Body of pancreas (tissue), 4 donors: ENCODE measurements at regions not wholly inside any gene's neighbourhood (a gene's known extent, or its start where the extent isn't known, plus 50 kb on each side); places are given as distances from the start of the nearest gene placed in this dataset. TPM values are rescaled to one million over a fixed set of nuclear protein-coding genes. Genes with fewer than 3 reads are reported as not detected.

Experiments used
- ATAC-seq: fragments of 150-250 bp; one replicate; pipeline ENCODE4 v1.9.1; 2016
- DNase-seq, 4 donors: peaks; one replicate each; pipeline ENCODE4 v3.0.0-alpha.2; 2019
- H3K27ac ChIP-seq, 4 donors: fragments of 200-600 bp; sonication (generic); 1 replicate in 3 of 4; 2 replicates in 1 of 4; pipeline versions ENCODE4 v1.5.1 to v1.6.1; 2016 to 2019; ENCODE audit warnings: mild to moderate bottlenecking in 1 of 4, mixed read lengths in 1 of 4, moderate library complexity in 1 of 4
- H3K27me3 ChIP-seq, 2 donors: fragments of 200-600 bp; sonication (generic); one replicate each; pipeline ENCODE4 v1.6.0; 2016; ENCODE audit warnings: mild to moderate bottlenecking in 1 of 2
- H3K36me3 ChIP-seq, 2 donors: fragments of 200-600 bp; sonication (generic); replicated peaks in 1 of 2; 2 replicates each; pipeline ENCODE4 v1.5.1; 2016; ENCODE audit warnings: low read depth in 2 of 2; ENCODE audit not compliant: insufficient read depth in 1 of 2
- H3K4me1 ChIP-seq: fragments of 200-600 bp; sonication (generic); one replicate; pipeline ENCODE4 v1.6.0; 2016
- H3K4me3 ChIP-seq, 2 donors: fragments of 200-600 bp; sonication (generic); 1 replicate in 1 of 2; 2 replicates in 1 of 2; pipeline ENCODE4 v1.5.1; 2016 to 2019
- H3K9me3 ChIP-seq, 3 donors: fragments of 200-600 bp; sonication (generic); 1 replicate in 2 of 3; 2 replicates in 1 of 3; pipeline ENCODE4 v1.5.1; 2016
- POLR2A ChIP-seq, 3 donors: fragments of 450-650 bp; IDR thresholded peaks; one replicate each; pipeline ENCODE4 v1.6.1; 2016; ENCODE audit warnings: antibody characterized with exemption in 3 of 3, mild to moderate bottlenecking in 2 of 3
- WGBS, 2 donors: methylation state at CpG; one replicate each; pipeline ENCODE4 v1.1.5; 2017; 5-methylcytosine and 5-hydroxymethylcytosine counted together
- intact Hi-C: fragments of 100-400 bp; cut with DNase I; formaldehyde crosslinking; loops from one replicate; pipeline ENCODE4 v1.15.1; 2023
- small RNA-seq: library from RNA; depleted of rRNA; stranded (forward); fragments of <200 nt; gene quantifications from one replicate; pipeline ENCODE3, GENCODE V24; 2016
- TF ChIP-seq, protein P1 (sequence below), 7 experiments: fragments of 450-650 bp in 4 of 7; fragments of 200-600 bp in 3 of 7; sonication (generic) in 3 of 7; IDR thresholded peaks; one replicate each; pipeline ENCODE4 v1.5.1; 2016 to 2019; ENCODE audit warnings: antibody characterized with exemption in 7 of 7

DNA sequence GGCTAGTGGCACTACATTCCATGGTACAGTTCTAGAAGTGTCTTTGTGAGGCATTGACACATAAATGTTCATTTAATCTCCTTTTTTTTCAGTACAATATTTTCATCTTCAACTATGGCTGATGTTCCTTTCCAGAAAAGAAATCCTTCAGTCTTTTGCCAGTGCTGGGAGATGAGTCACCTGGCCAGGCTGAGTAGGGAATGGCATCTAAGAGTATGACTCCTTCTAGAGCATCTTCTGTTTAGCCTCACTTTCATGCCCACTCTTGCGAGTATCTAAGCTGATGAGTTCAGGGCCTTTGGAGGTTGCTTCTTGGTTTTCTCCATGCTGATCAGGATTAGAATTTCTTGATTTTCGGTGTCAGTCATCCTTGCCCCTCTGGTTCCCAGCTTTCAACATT, 124.4 kb downstream of the SLC28A3 start:
- no peak for TF ChIP-seq POLR2A (IDR thresholded peaks at IDR 0.05)
- TF ChIP-seq, protein P1, sequence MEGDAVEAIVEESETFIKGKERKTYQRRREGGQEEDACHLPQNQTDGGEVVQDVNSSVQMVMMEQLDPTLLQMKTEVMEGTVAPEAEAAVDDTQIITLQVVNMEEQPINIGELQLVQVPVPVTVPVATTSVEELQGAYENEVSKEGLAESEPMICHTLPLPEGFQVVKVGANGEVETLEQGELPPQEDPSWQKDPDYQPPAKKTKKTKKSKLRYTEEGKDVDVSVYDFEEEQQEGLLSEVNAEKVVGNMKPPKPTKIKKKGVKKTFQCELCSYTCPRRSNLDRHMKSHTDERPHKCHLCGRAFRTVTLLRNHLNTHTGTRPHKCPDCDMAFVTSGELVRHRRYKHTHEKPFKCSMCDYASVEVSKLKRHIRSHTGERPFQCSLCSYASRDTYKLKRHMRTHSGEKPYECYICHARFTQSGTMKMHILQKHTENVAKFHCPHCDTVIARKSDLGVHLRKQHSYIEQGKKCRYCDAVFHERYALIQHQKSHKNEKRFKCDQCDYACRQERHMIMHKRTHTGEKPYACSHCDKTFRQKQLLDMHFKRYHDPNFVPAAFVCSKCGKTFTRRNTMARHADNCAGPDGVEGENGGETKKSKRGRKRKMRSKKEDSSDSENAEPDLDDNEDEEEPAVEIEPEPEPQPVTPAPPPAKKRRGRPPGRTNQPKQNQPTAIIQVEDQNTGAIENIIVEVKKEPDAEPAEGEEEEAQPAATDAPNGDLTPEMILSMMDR (IDR thresholded peaks at IDR 0.05) = no peak
- 65 to 90% methylated on average over 2 of the region's 2 CpGs for WGBS, 2 donors
- Histone ChIP-seq H3K36me3 (no peaks in the 10 kb centered on the region), H3K27ac (no peak overlapping the region), H3K27me3 (no peaks in the 10 kb centered on the region), H3K4me1 (no peaks in the 10 kb centered on the region), H3K9me3 (no peaks in the 10 kb centered on the region), H3K4me3 (no peak overlapping the region)
- DNase-seq = no peak
- intact Hi-C loops = no loop called here
- no peak for ATAC-seq

DNA sequence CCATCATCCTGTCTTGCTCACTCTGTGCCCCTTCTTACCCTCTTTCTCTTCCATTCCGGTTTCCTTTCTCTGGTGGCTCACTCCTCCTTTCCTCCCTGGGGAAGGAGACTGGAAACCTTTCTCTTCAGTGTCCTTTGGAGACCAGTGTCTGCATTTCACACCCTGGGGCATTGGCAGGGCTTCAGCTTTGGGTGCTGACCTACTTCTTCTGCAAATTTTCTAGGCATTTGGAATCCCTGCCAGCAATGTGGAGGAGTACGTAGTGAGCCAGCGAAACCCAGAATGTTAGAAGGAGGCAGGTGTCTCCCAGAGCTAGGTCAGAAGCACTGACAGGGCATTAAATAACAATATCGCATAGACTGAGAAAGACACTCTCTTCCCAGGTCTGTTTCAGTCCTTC, 122.2 kb downstream of the SLC28A3 start:
- Histone ChIP-seq H3K4me3 (no peak overlapping the region), H3K36me3 (no peaks in the 10 kb centered on the region), H3K27ac (no peak overlapping the region), H3K9me3 (no peaks in the 10 kb centered on the region), H3K27me3 (no peaks in the 10 kb centered on the region), H3K4me1 (no peaks in the 10 kb centered on the region)
- TF ChIP-seq, protein P1 (IDR thresholded peaks at IDR 0.05) = no peak
- intact Hi-C loops = no loop called here
- 61 to 76% methylated on average over 4 of the region's 4 CpGs for WGBS, 2 donors
- DNase-seq (no peak), ATAC-seq (no peak)

DNA sequence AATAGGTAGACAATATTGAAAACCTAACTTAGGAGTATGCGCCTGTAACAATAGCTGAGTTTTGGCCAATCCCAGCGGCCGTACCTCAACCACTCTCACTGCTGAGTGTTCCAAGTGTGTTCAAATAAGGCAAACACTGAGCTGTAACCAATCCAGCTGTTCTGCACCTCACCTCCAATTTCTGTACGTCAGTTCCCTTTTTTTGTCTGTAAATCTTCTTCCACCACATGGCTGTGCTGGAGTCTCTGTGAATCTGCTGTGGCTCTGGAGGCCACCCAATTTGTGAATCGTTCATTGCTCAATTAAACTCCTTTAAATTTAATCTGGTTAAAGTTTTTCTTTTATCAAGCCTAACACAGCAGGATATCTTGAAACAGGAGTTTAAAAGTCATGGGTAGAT, 116.3 kb downstream of the SLC28A3 start:
- H3K27me3 ChIP-seq = no peaks in the 10 kb centered on the region
- intact Hi-C loops = no loop called here
- no peak for ATAC-seq
- TF ChIP-seq, protein P1 (IDR thresholded peaks at IDR 0.05) = no peak
- TF ChIP-seq POLR2A (IDR thresholded peaks at IDR 0.05) = no peak
- no peaks in the 10 kb centered on the region for H3K9me3 ChIP-seq
- no peak overlapping the region for H3K4me3 ChIP-seq
- H3K36me3 ChIP-seq = no peaks in the 10 kb centered on the region
- no peak for DNase-seq
- 59 to 70% methylated on average over 5 of the region's 5 CpGs for WGBS, 2 donors
- H3K27ac ChIP-seq = no peak overlapping the region
- H3K4me1 ChIP-seq = no peaks in the 10 kb centered on the region

Small RNA genes in the stretch of these regions (small RNA-seq; reads per million reads assigned to genes)
- gene AL390838.2 = not detected
